ENCODE measurements at regions not wholly inside any gene's neighbourhood (a gene's known extent, or its start where the extent isn't known, plus 50 kb on each side); places are given as distances from the start of the nearest gene placed in this dataset.

- WGBS, 2 experiments (ENCODE audit: extremely low coverage in 1 of 2, insufficient coverage in 1 of 2, insufficient read length in 1 of 2, insufficient replicate concordance in 2 of 2, low coverage in 1 of 2, low lambda C conversion rate in 2 of 2, missing lambda C conversion rate in 1 of 2) = 88% methylated on average over 1 of the region's 1 CpG; no CpG with 5 or more reads in 1 of the 2 experiments
- no peak overlapping the region for H2BK15ac ChIP-seq (ENCODE audit: low read length)
- H4K5ac ChIP-seq (ENCODE audit: insufficient read length, low read depth, low read length) = no peak overlapping the region
- no peak overlapping the region for H4K8ac ChIP-seq (ENCODE audit: extremely low read depth, insufficient read depth, low read length)
- no peak overlapping the region for H3K4ac ChIP-seq (replicated peaks; ENCODE audit: insufficient read length, low read depth, low read length)
- DNase-seq (ENCODE audit: low read depth in 1 of 2, low spot score in 2 of 2) (no peak), FAIRE-seq (no peak)
- H2BK5ac ChIP-seq (ENCODE audit: low read depth, low read length) = no peak overlapping the region
- H4K91ac ChIP-seq (replicated peaks; ENCODE audit: insufficient read length, low read length) = no peak overlapping the region
- H3K79me1 ChIP-seq (ENCODE audit: low read depth, low read length) = no peaks in the 10 kb centered on the region
- peaks cover 4 to 16% (median 11%) of the 10 kb centered on the region in 4 experiments for H3K27me3 ChIP-seq (replicated peaks in 1 of 4; ENCODE audit: control insufficient read depth in 3 of 4, extremely low read depth in 1 of 4, insufficient read depth in 3 of 4, low read length in 3 of 4)
- ChIA-PET CTCF (ENCODE audit: partially characterized antibody) (interaction anchor here (0.8 to 3.0 kb wide), 7 partner anchors 9 to 128 kb away, joined by 3 to 12 read pairs (median 4); no protein-coding TSS in a partner anchor), POLR2A (ENCODE audit: partially characterized antibody) (no interaction called here)
- H2BK12ac ChIP-seq (ENCODE audit: low read depth, low read length) = no peak overlapping the region
- no peak overlapping the region for H2BK120ac ChIP-seq (replicated peaks; ENCODE audit: low read depth, low read length)
- no peaks in the 10 kb centered on the region for H3K36me3 ChIP-seq (ENCODE audit: control insufficient read depth in 2 of 4, insufficient read depth in 4 of 4, low read length in 3 of 4)
- H3K18ac ChIP-seq (ENCODE audit: extremely low read depth, low read length) = no peak overlapping the region
- H3K14ac ChIP-seq (ENCODE audit: insufficient read length) = no peak overlapping the region
- no peak overlapping the region for H3K4me2 ChIP-seq (ENCODE audit: insufficient read depth in 1 of 2, low read depth in 2 of 2, low read length in 2 of 2)
- peaks cover 0 to 3% (median 1%) of the 10 kb centered on the region in 4 experiments; a peak in 2 of 7 replicates for H3K4me1 ChIP-seq (replicated peaks in 1 of 4; ENCODE audit: control insufficient read depth in 3 of 4, insufficient read depth in 4 of 4, low read length in 3 of 4)
- H3K23me2 ChIP-seq (ENCODE audit: low read depth, low read length) = no peaks in the 10 kb centered on the region
- no peak overlapping the region for H3K27ac ChIP-seq (ENCODE audit: low read depth, low read length)
- no peak overlapping the region for H2BK20ac ChIP-seq (ENCODE audit: low read length)
- no peak overlapping the region for H2AFZ ChIP-seq (ENCODE audit: low read length)
- H3K79me2 ChIP-seq (ENCODE audit: control insufficient read depth in 1 of 2, insufficient read depth in 2 of 2, low read length in 2 of 2) = no peaks in the 10 kb centered on the region
- no peak overlapping the region for H3K9ac ChIP-seq (replicated peaks in 1 of 4; ENCODE audit: extremely low read depth in 1 of 4, low read depth in 3 of 4, low read length in 3 of 4)
- no peak overlapping the region for H3K4me3 ChIP-seq (ENCODE audit: extremely low read depth in 1 of 4, insufficient read depth in 2 of 4, low read depth in 3 of 4, low read length in 4 of 4)
- H3K23ac ChIP-seq (ENCODE audit: insufficient read length) = no peak overlapping the region
- peaks cover 0 to 2% of the 10 kb centered on the region in 2 experiments for H4K20me1 ChIP-seq (replicated peaks in 1 of 2; ENCODE audit: control insufficient read depth in 1 of 2, insufficient read depth in 2 of 2, low read length in 2 of 2)
- no peak overlapping the region for H2AK5ac ChIP-seq (ENCODE audit: low read depth, low read length)
- H3K56ac ChIP-seq (replicated peaks; ENCODE audit: insufficient read length, low read depth, low read length) = no peak overlapping the region
- no peaks in the 10 kb centered on the region for H3K9me3 ChIP-seq (ENCODE audit: insufficient read depth in 2 of 2, low read depth in 1 of 2, low read length in 1 of 2)
- no peak for TF ChIP-seq RNF2 (IDR thresholded peaks at IDR 0.05; ENCODE audit: borderline replicate concordance, low read depth, low read length, missing control alignments, poor library complexity, severe bottlenecking)
- no peak for TF ChIP-seq SP4 (IDR thresholded peaks at IDR 0.05; ENCODE audit: low read length)
- no peak for TF ChIP-seq POU5F1 (IDR thresholded peaks at IDR 0.05; ENCODE audit: low read depth, low read length)
- no peak for TF ChIP-seq MAFK (IDR thresholded peaks at IDR 0.05; ENCODE audit: low read depth, low read length)
- no peak for TF ChIP-seq RFX5 (IDR thresholded peaks at IDR 0.05; ENCODE audit: borderline replicate concordance, low read depth, low read length)
- TF ChIP-seq BCL11A (IDR thresholded peaks at IDR 0.05; ENCODE audit: low read depth in 2 of 2, low read length in 2 of 2) = no peak
- no peak for TF ChIP-seq BACH1 (IDR thresholded peaks at IDR 0.05; ENCODE audit: low read length)
- no peak for TF ChIP-seq TEAD4 (IDR thresholded peaks at IDR 0.05; ENCODE audit: low read depth, low read length)
- no peak for TF ChIP-seq CHD1 (IDR thresholded peaks at IDR 0.05; ENCODE audit: low read depth, low read length)
- TF ChIP-seq POLR2A (IDR thresholded peaks at IDR 0.05; ENCODE audit: control extremely low read depth in 1 of 2, low read depth in 2 of 2, low read length in 2 of 2) = no peak
- TF ChIP-seq SP2 (IDR thresholded peaks at IDR 0.05; ENCODE audit: low read length) = no peak
- no peak for TF ChIP-seq CHD2 (IDR thresholded peaks at IDR 0.05; ENCODE audit: low read length)
- TF ChIP-seq SIX5 (IDR thresholded peaks at IDR 0.05; ENCODE audit: low read depth, low read length) = no peak
Observed at GRCh38 chr2:120547662-120548061, 188.0 kb upstream of the GLI2 start.
